ENCODE measurements at regions not wholly inside any gene's neighbourhood (a gene's known extent, or its start where the extent isn't known, plus 50 kb on each side); places are given as distances from the start of the nearest gene placed in this dataset.

DNA sequence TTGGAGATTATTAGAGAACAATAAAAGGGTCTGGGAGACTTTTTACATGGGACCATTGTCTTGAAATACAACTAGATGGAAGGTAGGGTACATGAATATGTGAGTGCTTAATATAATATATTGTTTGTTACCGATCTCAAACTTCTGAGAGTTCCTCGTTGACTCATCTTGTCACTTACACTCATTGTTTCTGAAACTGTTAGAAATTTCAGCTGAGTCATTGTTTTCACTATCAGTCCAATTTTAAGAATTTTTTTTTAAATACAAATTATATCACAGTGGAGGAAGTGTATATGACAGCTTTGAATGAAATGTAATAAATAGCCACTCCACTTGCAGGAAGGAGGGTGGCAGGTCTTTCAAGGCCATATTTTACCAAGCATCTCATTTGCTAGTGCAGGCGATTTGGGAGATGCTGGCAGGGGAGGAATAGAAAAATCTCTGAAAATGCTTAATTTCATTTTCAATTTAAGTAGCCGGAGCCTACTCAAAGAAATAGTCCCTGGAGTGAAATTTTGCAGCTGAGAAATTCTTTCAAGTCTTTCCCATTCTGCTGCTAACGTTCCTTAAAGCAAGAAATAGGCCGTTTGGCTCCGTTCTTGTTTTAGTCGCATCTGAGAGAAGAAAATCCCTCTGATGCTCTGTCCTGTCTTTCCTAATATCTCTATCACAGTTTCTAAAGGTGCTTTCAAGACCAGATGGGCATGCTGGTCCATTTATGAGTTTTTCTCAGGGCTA lies 1404.2 kb upstream of the CELF2 start:
- DNase-seq, result no peak

DNA sequence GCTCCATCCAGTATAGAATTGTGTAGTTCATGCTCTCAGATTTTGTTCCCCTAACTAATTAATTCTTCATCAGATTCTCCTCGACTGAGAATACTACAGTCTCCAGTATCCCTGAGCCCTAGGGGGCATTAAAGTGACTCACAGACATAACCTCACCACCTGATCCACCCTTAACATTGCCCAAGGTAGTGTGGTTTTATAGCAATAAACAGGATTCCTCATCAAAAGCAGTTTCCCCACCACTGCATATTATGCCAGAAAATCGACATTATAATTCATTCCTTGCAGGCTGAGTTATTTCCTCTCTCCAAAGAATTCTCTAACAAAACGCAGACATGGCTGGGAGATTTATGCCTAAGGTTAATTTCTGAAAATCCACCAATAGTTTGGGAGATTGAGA lies 1402.5 kb upstream of the CELF2 start:
- DNase-seq, result no peak

DNA sequence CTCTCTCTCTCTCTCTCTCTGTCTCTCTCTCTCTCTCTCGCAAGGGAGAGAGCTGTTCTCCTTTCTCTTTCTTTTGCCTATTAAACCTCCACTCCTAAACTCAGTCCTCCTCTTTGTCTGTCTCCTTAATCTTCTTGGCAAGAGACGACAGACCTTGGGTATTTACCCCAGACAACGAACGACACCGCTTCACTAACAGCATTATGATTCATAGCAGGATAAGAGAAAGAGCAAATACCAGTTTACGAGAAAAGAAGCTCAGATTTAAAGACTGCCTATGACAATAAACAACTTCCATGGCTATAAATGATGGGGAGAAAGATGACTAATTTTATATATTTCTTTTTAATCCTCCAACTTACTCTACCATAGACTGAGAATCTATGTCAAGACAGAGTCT lies 1396.5 kb upstream of the CELF2 start:
- DNase-seq, result no peak

DNA sequence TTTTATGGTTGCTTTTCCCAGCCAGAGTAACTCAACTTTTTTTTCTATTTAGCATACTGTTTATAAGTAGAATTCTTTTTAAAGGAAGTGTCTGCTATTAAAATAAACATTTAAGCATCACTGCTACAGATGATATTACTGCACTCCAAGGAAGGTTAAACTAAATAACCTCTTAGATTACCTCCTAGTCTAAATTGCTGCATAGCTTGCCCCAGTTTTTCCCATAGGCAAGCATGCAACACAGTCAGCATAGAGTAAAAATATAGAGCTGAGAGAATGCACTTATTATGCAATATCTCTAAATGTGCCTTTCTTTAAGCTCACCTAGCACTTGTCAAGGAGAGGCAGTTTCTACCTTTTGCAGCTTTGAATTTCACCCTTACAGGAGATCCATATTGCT lies 1392.4 kb upstream of the CELF2 start:
- no peak for DNase-seq

DNA sequence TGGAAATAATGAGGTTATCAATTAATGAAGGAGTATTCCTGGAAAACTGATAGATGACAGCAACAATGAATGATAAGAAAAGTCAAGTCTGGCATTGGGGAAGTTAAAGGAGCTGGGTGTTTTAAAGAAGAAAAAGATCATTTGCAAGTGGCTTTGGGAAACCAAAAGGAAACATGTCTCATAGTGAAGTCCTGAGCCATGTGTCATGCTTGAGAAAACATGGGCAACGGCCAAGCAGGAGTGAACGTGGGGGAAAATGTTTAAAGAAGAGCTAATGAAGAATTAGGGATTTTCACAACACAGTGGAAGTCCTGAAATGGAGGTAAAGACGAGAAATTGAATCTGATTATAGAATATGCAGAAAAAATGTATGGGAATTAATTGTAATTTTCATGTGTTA lies 1383.2 kb upstream of the CELF2 start:
- DNase-seq, result no peak

DNA sequence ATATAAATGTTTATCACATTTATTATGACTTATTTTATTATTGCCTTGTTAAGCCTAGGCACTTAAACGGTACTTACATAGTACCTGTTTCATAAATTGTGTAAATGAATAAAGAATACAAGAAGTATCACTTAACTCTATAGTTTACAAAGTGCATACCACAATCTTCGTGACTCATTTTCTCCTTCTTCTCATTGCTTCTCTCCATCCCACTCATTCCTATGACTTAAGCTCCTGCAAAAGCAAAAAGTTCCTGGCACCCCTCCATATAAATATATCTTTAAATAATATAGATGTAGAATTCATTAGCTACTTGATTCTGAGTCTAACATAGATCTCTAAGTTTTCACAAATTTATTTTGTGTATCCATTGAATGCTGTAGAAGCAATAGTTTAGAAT lies 1382.0 kb upstream of the CELF2 start:
- DNase-seq, result no peak

DNA sequence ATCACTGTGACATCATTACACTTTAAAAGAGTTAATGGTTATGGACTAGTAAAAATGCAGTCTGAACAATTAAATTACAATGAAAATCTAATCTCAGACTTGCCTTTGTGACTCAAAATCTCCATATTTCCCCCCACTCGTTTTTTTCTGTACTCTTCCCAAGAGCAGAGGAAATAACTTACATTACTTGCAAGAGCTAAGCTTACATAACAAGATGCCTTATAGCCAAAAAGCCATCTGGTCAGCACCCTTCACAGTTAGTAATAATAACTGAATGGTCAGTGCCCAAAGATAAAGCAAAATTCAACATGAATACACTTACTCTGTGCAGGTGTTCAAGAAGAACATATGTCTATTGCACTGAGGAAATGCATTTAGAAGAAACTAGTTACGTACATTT lies 1381.5 kb upstream of the CELF2 start:
- no peak for DNase-seq

DNA sequence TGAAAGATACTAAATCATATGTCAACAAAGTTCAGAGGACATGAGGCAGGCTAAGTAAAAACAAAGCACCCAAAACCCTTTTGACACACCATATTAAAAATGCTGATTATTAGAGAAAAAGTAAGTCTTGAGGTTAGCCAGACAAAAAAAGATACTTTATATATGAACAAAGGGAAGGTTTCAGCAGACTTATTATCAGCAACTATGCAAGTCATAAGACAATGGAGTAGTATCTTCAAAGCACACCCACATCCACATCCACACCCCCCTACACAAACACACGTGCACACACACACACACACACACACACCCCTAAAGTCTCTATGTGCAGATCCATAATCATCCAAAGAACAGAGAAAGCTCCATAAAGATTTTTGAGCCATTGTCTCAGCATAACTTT lies 1373.9 kb upstream of the CELF2 start:
- DNase-seq, result no peak

DNA sequence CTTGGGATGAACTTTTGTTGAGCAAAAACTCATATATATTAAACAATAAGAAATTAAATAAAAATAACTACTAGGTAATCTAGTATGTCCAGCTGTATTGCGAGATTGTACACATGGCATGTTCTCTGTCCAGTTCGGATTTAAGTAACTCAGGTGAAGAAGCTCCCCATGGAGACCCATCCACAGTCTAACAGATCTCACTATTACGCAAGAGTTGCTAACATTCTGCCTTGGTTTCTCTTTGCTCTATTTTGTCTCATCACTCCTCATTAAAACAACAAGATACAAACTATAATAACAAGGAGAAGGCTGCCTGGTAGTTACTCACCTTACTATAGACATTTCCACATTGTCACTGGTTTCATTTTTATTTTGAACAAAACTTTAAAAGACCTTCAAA lies 1372.3 kb upstream of the CELF2 start:
- no peak for DNase-seq

DNA sequence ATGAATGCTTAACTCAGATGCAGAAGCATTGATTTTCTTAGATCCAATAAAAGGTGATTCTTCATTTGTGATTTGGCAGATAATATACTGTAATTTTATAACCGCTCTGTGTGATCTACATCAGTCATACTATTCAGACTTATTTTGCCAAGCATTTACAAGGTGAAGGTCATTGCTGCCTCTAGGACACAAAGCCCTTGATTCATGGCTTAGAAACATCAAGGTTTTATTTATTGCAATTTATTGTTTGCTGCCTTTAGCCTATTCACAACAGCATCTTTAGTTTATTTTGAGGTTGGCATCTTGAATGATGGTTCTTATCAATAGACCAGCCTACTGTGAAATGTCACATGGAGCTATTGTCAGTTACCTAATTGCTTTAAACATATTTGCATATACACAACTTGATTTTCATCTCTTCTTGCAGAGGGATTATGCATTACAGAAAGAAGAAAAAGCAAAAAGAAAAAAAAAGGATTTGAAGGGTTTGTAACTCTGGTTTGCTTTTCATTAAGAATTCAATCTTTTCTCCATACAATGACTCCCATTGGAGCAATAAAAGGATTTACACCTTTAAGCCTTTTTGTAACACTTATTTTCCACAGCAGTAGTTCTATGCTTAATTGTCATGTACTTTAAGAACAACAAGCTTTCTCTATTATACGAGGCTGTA lies 1371.6 kb upstream of the CELF2 start:
- DNase-seq, result no peak

DNA sequence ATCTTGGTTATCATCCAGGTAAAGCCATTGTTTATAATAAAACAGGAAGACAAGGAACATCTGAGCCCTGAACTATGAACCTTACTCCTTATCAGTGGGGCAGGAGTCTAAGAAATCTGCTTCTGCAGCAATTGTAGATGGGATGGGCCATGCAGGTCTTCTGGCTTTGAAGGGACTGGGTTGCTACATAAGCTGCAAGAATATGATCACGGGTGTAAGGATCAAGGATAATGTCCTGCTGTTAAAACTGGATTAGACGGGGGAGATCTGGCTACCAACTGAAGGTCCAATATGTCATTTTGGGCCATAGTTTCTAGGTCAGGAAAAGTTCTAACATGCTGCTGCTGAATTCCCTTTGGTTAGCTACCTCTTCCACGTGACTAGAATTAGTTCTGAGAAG lies 1363.4 kb upstream of the CELF2 start:
- DNase-seq, result no peak

DNA sequence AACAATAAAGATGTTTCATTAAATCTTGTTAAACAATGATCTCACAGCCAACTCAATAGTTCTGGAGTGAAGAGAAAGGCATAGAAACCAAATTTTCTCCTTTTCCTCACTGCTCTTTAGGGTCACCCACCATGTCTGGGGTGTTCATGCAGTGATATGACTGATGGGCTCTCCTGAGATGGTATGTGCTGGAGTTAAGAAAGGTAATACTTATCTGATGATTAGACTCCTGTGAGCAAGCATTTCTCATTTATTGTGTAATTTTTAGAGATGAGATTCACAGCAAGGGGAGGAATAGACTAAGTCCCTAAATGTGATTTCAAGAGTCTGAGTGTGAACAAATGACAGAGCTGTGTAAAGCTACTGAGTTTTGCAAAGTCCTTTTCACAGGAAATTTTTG lies 1361.3 kb upstream of the CELF2 start:
- no peak for DNase-seq

DNA sequence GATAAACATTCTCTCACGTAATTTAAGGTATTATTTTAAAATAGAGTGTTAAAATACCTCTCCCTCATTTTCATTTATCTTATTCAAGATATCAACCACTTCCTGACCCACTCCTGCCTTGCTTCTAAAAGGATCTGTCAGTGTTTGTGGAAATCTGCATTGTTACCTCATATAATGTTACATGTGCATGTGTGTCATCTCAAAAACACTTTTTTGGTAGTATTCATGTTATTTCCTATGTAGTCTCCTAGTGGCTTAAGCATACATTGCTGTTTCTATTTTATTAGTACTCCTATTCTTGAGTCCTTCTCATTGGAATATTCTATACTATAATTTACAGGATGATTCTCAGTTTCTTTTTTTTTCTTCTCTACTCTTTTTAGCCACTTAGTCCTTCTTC lies 1360.7 kb upstream of the CELF2 start:
- no peak for DNase-seq

DNA sequence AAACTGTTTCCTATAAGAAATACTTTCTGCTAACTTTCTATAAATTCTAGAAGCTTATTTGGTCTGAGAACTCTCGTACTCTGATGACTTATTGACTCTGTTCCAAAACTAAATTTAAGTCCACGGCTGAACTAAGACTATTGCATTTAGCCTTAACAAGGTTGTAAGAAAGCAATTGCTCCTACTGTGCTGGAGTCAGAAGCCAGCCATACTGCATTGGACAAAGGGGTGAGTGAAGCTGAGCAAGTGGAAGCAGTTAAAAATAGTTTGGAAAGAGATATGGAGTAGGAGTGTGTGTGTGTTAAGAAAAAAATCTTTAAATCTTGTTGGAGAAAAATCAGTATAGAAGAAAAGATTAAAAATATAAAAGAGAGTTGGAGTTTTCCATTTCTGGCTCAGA lies 1360.1 kb upstream of the CELF2 start:
- no peak for DNase-seq

DNA sequence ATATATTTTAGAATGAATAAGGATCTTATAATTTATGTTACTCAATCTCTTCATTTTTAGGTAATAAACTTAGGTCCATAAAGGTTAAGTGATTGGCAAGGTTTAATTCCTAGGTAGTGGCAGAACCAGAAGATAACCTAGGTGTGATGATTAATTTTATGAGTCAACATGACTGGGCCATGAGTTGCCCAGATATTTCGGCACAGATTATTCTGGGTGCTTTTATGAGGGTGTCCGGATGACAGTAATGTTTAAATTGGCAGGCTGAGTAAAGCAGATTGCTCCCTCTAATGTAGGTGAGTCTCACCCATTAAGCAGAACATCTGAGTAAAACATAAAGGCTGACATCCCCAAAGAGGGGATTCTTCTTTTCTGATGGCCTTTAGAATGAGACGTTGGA lies 1349.3 kb upstream of the CELF2 start:
- DNase-seq, result no peak

DNA sequence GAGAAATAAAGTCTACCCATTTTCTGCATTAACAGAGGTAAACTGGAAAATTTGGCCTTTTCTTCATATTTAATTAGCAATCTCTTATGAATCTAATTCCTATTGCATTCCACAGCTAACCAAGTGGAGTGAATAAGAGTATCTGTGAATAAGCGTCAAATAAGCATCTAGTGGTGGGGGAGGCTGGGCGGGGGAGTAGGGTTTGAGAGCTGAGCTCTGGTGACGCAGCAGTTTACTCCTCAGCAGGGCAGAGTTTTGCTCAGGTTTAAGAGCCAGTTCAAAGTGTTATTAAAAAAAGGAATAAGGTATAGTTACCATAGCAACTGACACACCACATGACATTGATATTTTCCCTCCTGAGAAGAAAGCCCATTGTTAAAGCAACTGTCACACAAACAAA lies 1346.8 kb upstream of the CELF2 start:
- no peak for DNase-seq

DNA sequence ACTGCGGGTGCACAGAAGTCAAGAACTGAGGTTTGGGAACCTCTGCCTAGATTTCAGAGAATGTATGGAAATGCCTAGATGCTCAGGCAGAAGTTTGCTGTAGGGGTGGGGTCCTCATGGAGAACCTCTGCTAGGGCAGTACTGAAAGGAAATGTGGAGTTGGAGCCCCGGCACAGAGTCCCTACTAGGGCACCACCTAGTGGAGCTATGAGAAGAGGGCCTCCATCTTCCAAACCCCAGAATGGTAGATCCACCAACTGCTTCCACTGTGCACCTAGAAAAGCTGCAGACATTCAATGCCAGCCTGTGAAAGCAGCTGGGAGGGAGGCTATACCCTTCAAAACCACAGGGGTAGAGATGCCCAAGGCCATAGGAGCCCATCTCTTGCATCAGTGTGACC lies 1336.0 kb upstream of the CELF2 start:
- DNase-seq, result no peak

DNA sequence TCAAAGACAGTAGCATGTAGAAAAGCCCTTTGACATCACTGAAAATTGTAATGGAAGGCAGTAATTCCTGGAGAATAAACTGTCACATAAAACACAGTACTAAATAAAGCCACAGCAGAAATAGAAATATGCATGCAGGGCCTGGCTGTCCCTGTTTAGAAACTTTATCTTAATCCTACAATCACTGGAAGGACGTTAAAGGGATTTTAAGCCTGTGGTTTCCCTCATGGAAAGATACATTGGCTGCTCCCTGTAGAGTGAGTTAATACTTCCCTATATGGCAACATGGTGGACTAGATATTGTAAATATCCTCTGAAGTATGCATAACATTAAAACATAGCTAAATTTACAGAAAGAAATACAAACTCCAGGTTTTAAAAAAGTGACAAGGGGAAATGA lies 1334.9 kb upstream of the CELF2 start:
- no peak for DNase-seq

DNA sequence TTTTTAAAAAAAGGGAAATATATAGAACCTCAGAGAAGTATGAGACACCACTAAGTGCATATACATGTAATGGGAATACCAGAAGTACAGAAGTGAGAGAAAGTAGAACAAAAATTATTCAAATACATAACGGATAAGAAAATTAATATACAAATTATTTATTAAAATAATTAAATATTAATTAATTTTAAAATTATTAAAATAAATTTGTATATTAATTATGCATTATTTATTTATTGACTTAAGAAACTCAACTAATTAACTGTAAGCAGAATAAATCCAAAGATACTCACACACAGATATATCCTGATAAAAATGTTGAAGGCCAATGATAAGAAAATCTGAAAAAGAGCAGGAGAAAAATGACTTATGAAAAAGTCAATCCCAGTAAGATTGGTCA lies 1333.5 kb upstream of the CELF2 start:
- no peak for DNase-seq

DNA sequence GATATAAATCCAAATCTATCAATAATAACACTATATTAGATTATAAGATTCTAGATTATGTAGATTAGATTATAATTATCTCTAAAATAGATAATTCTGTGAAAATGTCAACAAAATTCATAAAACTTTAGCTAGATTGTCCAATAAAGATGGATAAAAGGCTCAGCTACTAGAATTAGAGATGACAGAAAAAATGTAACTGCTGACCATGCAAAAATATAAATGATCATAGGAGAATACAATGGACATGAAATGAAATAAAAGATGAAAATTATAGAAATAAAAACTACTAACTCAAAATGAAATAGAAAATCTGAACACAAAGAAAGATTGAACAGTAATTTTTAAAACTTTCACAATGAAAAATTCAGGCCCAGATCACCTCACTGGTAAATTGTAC lies 1332.1 kb upstream of the CELF2 start:
- no peak for DNase-seq

DNA sequence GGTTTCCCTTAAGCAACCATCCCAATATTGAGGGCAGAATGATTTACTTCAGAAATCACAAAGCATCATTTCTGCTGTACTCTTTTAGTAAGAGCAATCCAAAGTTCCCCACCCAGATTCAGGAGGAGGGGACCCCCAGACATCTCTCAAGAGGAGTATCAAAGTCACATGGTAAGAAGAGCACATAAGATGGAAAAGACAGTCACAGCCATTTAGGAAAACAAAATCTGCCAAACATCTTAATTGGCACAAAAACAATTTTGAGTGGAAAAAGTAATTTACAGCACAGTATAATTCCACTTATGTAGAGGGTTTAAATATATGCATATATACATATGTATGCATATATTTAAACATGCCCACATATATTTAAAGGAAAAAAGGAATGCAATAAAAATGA lies 1329.0 kb upstream of the CELF2 start:
- DNase-seq, result no peak

DNA sequence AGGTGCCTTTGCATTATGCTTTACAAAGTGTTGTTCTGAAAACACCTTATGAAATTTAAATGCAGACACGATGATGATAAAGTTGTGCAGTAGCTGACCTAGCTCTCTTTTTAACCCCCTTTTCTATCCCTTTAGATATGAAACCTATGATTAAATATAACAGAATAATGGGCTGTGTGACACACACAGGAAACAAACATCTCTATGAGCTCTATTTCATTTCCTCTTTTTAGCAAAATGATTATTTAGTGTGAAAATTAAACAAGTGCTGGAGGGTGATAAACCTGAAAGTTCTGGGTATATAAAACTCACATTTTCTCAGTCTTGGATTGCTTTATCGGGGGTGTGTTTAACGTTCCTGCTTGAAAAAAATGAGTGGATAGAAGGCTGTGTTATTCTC lies 1310.5 kb upstream of the CELF2 start:
- DNase-seq, result no peak

DNA sequence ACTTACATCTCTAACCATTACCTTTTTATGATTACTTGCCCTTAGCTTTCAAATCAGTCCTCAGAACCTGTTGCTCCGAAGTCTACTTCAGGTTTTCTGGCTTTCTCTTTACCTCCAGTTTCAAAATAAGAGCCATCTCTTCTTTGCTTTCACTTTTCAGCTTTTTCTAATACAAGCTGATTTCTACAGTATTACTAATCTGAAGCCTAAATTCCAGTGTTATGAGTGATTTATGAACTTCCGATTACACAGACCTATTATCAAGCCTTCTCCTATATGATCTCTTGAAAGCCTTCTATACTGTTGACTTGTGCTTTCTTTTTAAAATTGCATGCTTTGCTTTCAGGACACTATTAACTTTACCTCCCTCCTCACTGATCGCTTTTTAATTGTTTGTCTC lies 1307.8 kb upstream of the CELF2 start:
- no peak for DNase-seq

DNA sequence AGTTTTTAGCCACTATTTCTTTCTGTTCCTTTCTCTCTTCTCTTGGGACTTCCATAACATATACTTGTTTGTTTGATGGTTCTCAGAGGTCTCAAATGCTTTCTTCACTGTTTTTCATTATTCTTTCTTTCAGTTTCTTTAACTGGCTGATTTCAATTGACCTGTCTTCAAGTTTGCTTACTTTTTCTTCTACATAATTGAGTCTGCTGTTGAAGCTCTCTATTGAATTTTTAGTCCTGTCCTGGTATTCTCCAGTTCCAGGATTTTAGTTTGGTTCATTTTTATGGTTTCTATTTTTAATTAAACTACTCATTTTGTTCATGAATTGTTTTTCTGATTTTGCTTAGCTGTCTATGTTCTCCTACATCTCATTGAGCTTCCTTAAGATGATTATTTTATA lies 1305.3 kb upstream of the CELF2 start:
- DNase-seq, result no peak

DNA sequence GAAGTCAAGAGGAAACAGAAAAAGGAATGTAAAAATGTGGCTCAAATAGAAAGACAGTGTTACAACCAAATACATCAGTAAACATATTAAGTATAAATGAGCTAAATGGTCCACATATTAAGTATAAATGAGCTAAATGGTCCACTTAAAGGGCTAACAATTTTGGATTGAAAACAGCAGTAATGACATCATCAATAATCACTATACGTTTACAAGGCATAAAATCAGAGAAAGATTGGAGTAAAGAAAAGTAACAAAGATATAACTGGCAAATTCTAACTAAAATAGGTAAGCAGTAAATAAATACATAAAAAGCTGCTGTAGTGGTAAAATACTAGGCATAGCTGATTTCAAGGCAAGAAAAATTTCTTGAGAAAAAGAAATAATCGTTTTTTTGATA lies 1298.4 kb upstream of the CELF2 start:
- no peak for DNase-seq
